Esophagus muscularis mucosa (tissue), 4 donors: ENCODE measurements at regions not wholly inside any gene's neighbourhood (a gene's known extent, or its start where the extent isn't known, plus 50 kb on each side); places are given as distances from the start of the nearest gene placed in this dataset.

ENCODE experiments used
- DNase-seq: peaks from one replicate; pipeline ENCODE4 v3.0.0-alpha.2; 2017; ENCODE audit errors: extremely low spot score
- H3K27ac ChIP-seq, 4 donors: fragments of 200-600 bp; sonication (generic); replicated peaks in 1 of 4; 1 replicate in 3 of 4; 2 replicates in 1 of 4; pipeline ENCODE4 v1.5.1; 2016 to 2019; ENCODE audit warnings: mild to moderate bottlenecking in 1 of 4
- H3K27me3 ChIP-seq, 4 donors: fragments of 200-600 bp; sonication (generic); one replicate each; pipeline versions ENCODE4 v1.5.1 to v1.6.0; 2016 to 2019
- H3K36me3 ChIP-seq, 4 donors: fragments of 200-600 bp; sonication (generic); one replicate each; pipeline ENCODE4 v1.5.1; 2016 to 2019
- H3K4me1 ChIP-seq, 4 donors: fragments of 200-600 bp; sonication (generic); one replicate each; pipeline ENCODE4 v1.5.1; 2016 to 2019
- H3K4me3 ChIP-seq, 4 donors: fragments of 200-600 bp; sonication (generic); 1 replicate in 2 of 4; 2 replicates in 2 of 4; pipeline ENCODE4 v1.5.1; 2016 to 2019; ENCODE audit warnings: mild to moderate bottlenecking in 4 of 4, moderate library complexity in 1 of 4
- H3K9me3 ChIP-seq, 4 donors: fragments of 200-600 bp; sonication (generic); 1 replicate in 3 of 4; 2 replicates in 1 of 4; pipeline ENCODE4 v1.5.1; 2016 to 2019
- CTCF ChIP-seq, 3 experiments: fragments of 200-600 bp in 2 of 3; fragments of 450-650 bp in 1 of 3; sonication (generic) in 2 of 3; IDR thresholded peaks; one replicate each; pipeline ENCODE4 v1.5.1; 2017 to 2019; ENCODE audit warnings: antibody characterized with exemption in 3 of 3, mild to moderate bottlenecking in 2 of 3, moderate library complexity in 1 of 3
- EP300 ChIP-seq: sonication (generic); formaldehyde crosslinking; IDR thresholded peaks from one replicate; pipeline ENCODE4 v1.6.1; 2017; ENCODE audit warnings: antibody characterized with exemption
- POLR2A ChIP-seq: fragments of 450-650 bp; IDR thresholded peaks from one replicate; pipeline ENCODE4 v1.6.1; 2017; ENCODE audit warnings: antibody characterized with exemption, moderate library complexity, mild to moderate bottlenecking, low read depth
- POLR2AphosphoS5 ChIP-seq, 2 donors: sonication (generic); formaldehyde crosslinking; IDR thresholded peaks; one replicate each; pipeline ENCODE4 v1.6.1; 2017; ENCODE audit warnings: antibody characterized with exemption in 2 of 2
- WGBS: methylation state at CpG from one replicate; pipeline ENCODE4 v1.1.5; 2018; 5-methylcytosine and 5-hydroxymethylcytosine counted together
- intact Hi-C: fragments of 100-400 bp; cut with DNase I; formaldehyde crosslinking; loops from one replicate; pipeline ENCODE4 v1.15.1; 2023

- TF ChIP-seq POLR2AphosphoS5 (IDR thresholded peaks at IDR 0.05) (no peak), POLR2A (no peak), EP300 (no peak), CTCF (IDR thresholded peaks at IDR 0.05) (no peak)
- Histone ChIP-seq H3K4me1 (no peaks in the 10 kb centered on the region), H3K4me3 (no peak overlapping the region), H3K27ac (no peak overlapping the region), H3K9me3 (no peaks in the 10 kb centered on the region), H3K36me3 (no peaks in the 10 kb centered on the region), H3K27me3 (no peaks in the 10 kb centered on the region)
- DNase-seq = no peak
- WGBS = 72% methylated on average over 4 of the region's 4 CpGs
- intact Hi-C loops = no loop called here
These were observed 168.8 kb upstream of the HS3ST1 start for GRCh38 chr4:11597506-11597905.

GRCh38 chr4:11596989-11597388 is 168.3 kb upstream of the HS3ST1 start:
- no peaks in the 10 kb centered on the region for H3K36me3 ChIP-seq
- WGBS = 64% methylated on average over 2 of the region's 2 CpGs
- no peaks in the 10 kb centered on the region for H3K4me1 ChIP-seq
- DNase-seq = no peak
- H3K4me3 ChIP-seq = no peak overlapping the region
- no peak overlapping the region for H3K27ac ChIP-seq
- intact Hi-C loops = no loop called here
- H3K27me3 ChIP-seq = no peaks in the 10 kb centered on the region
- no peaks in the 10 kb centered on the region for H3K9me3 ChIP-seq
- no peak for TF ChIP-seq POLR2AphosphoS5 (IDR thresholded peaks at IDR 0.05)
- TF ChIP-seq EP300 = no peak
- TF ChIP-seq POLR2A = no peak
- TF ChIP-seq CTCF (IDR thresholded peaks at IDR 0.05) = no peak

GRCh38 chr4:11593576-11594116 is 165.0 kb upstream of the HS3ST1 start:
- Histone ChIP-seq H3K36me3 (no peaks in the 10 kb centered on the region), H3K9me3 (no peaks in the 10 kb centered on the region), H3K4me1 (no peaks in the 10 kb centered on the region), H3K4me3 (no peak overlapping the region), H3K27me3 (no peaks in the 10 kb centered on the region), H3K27ac (no peak overlapping the region)
- no peak for TF ChIP-seq CTCF (IDR thresholded peaks at IDR 0.05)
- TF ChIP-seq POLR2A = no peak
- no peak for TF ChIP-seq EP300
- no peak for TF ChIP-seq POLR2AphosphoS5 (IDR thresholded peaks at IDR 0.05)
- DNase-seq = no peak
- 79% methylated on average over 7 of the region's 7 CpGs for WGBS
- intact Hi-C loops = no loop called here

- no peak for DNase-seq
- intact Hi-C loops = no loop called here
- WGBS = 81% methylated on average over 4 of the region's 4 CpGs
- H3K9me3 ChIP-seq = no peaks in the 10 kb centered on the region
- no peak overlapping the region for H3K4me3 ChIP-seq
- H3K27ac ChIP-seq = no peak overlapping the region
- no peaks in the 10 kb centered on the region for H3K4me1 ChIP-seq
- no peak for TF ChIP-seq POLR2AphosphoS5 (IDR thresholded peaks at IDR 0.05)
- no peak for TF ChIP-seq CTCF (IDR thresholded peaks at IDR 0.05)
- TF ChIP-seq EP300 = no peak
- no peak for TF ChIP-seq POLR2A
- H3K36me3 ChIP-seq = no peaks in the 10 kb centered on the region
- H3K27me3 ChIP-seq = no peaks in the 10 kb centered on the region
These were observed 163.6 kb upstream of the HS3ST1 start for GRCh38 chr4:11592276-11592675.

- intact Hi-C loops = no loop called here
- H3K9me3 ChIP-seq = no peaks in the 10 kb centered on the region
- no peaks in the 10 kb centered on the region for H3K36me3 ChIP-seq
- WGBS = 76% methylated on average over 2 of the region's 2 CpGs
- no peak for DNase-seq
- H3K4me1 ChIP-seq = peaks cover 0 to 6% (median 0%) of the 10 kb centered on the region in 4 donors
- H3K27me3 ChIP-seq = no peaks in the 10 kb centered on the region
- TF ChIP-seq POLR2A = no peak
- H3K4me3 ChIP-seq = no peak overlapping the region
- H3K27ac ChIP-seq = no peak overlapping the region
These were observed 161.4 kb upstream of the HS3ST1 start for GRCh38 chr4:11590132-11590531.
